HG02943 (cell line): ENCODE measurements at regions not wholly inside any gene's neighbourhood (a gene's known extent, or its start where the extent isn't known, plus 50 kb on each side); places are given as distances from the start of the nearest gene placed in this dataset.
"Not testable (repeated sequence)": the region's sequence is repeated elsewhere in the genome, so short reads cannot be mapped to it uniquely, and the experiment has no call there.

Experiments
- ATAC-seq: cut with Tn5 transposase; IDR thresholded peaks from one replicate; pipeline ENCODE4 v1.9.1; 2021; ENCODE audit warnings: mild to moderate bottlenecking, low read depth, moderate library complexity; ENCODE audit not compliant: unreplicated experiment

- ATAC-seq, result no peak
Observed at GRCh38 chr12:74033531-74033930, 504.1 kb upstream of the ATXN7L3B start.

- ATAC-seq, result not testable (repeated sequence)
Observed at GRCh38 chr12:74039138-74039537, 498.5 kb upstream of the ATXN7L3B start.

GRCh38 chr12:74043343-74043742 lies 494.3 kb upstream of the ATXN7L3B start:
- ATAC-seq, result no peak

- no peak for ATAC-seq
Observed at GRCh38 chr12:74049348-74049747, 488.3 kb upstream of the ATXN7L3B start.

- no peak for ATAC-seq
Observed at GRCh38 chr12:74051848-74052247, 485.8 kb upstream of the ATXN7L3B start.

GRCh38 chr12:74066476-74066875 lies 471.2 kb upstream of the ATXN7L3B start:
- ATAC-seq, result no peak

- no peak for ATAC-seq
Observed at GRCh38 chr12:74071182-74071581, 466.5 kb upstream of the ATXN7L3B start.

- no peak for ATAC-seq
Observed at GRCh38 chr12:74076918-74077317, 460.7 kb upstream of the ATXN7L3B start.

- no peak for ATAC-seq
Observed at GRCh38 chr12:74105434-74105833, 432.2 kb upstream of the ATXN7L3B start.

- no peak for ATAC-seq
Observed at GRCh38 chr12:74108729-74109128, 428.9 kb upstream of the ATXN7L3B start.

GRCh38 chr12:74111688-74112360 lies 425.8 kb upstream of the ATXN7L3B start:
- no peak for ATAC-seq

GRCh38 chr12:74119811-74120362 lies 417.7 kb upstream of the ATXN7L3B start:
- no peak for ATAC-seq

GRCh38 chr12:74120644-74121043 lies 417.0 kb upstream of the ATXN7L3B start:
- ATAC-seq, result no peak

- no peak for ATAC-seq
Observed at GRCh38 chr12:74129702-74130101, 407.9 kb upstream of the ATXN7L3B start.

- ATAC-seq, result no peak
Observed at GRCh38 chr12:74144396-74144795, 393.2 kb upstream of the ATXN7L3B start.

GRCh38 chr12:74145328-74145727 lies 392.3 kb upstream of the ATXN7L3B start:
- no peak for ATAC-seq

GRCh38 chr12:74148849-74149248 lies 388.8 kb upstream of the ATXN7L3B start:
- no peak for ATAC-seq

- ATAC-seq, result no peak
Observed at GRCh38 chr12:74152370-74152769, 385.3 kb upstream of the ATXN7L3B start.

- no peak for ATAC-seq
Observed at GRCh38 chr12:74166096-74166495, 371.5 kb upstream of the ATXN7L3B start.

GRCh38 chr12:74169607-74170006 lies 368.0 kb upstream of the ATXN7L3B start:
- no peak for ATAC-seq

GRCh38 chr12:74170645-74171477 lies 366.8 kb upstream of the ATXN7L3B start:
- ATAC-seq, result no peak

GRCh38 chr12:74171478-74171909 lies 366.1 kb upstream of the ATXN7L3B start:
- no peak for ATAC-seq
